NT2/D1 (cell line): ENCODE measurements at regions not wholly inside any gene's neighbourhood (a gene's known extent, or its start where the extent isn't known, plus 50 kb on each side); places are given as distances from the start of the nearest gene placed in this dataset.

ENCODE experiments used
- SUZ12 ChIP-seq: IDR thresholded peaks from 2 replicates; pipeline ENCODE4 v1.6.1; 2011; ENCODE audit not compliant: insufficient read length, insufficient read depth; ENCODE audit errors: extremely low read depth
- YY1 ChIP-seq: IDR thresholded peaks from 2 replicates; pipeline ENCODE4 v1.6.1; 2011; ENCODE audit not compliant: insufficient read length, insufficient read depth
- ZNF274 ChIP-seq: IDR thresholded peaks from 2 replicates; pipeline ENCODE4 v1.6.1; 2011; ENCODE audit warnings: mild to moderate bottlenecking, low read depth, low read length

- no peak for TF ChIP-seq SUZ12
- no peak for TF ChIP-seq ZNF274
- TF ChIP-seq YY1, result no peak
Observed at GRCh38 chr1:220990427-220991339, 111.4 kb downstream of the HLX start.
